ENCODE measurements at regions not wholly inside any gene's neighbourhood (a gene's known extent, or its start where the extent isn't known, plus 50 kb on each side); places are given as distances from the start of the nearest gene placed in this dataset.

DNA sequence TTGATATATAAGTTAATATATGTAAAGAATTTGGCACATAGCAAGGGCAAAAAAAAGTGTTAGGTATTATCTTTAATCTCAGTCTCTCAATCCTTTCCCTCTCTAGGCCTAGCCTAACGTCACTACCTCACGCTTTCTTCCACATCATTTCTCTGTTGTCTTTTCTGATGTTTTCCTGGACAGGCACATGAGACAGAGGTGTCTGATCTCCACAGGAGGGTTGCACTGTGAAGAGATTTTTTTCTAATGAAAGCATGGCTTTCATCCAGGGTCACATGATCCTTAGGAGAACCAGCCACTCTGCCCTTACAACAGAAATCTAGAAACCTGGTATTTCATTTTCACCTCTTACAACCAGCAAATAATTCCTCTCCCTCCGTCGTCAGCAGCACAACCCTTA lies 1268.3 kb downstream of the XPNPEP1 start:
- H3K36me3 ChIP-seq (ENCODE audit: control insufficient read depth, insufficient read depth, low read length): no peaks in the 10 kb centered on the region
- DNase-seq (ENCODE audit: low read depth in 4 of 6, low spot score in 6 of 6): peak in 1 of 6 donors; percentile 13
- H3K9me3 ChIP-seq (ENCODE audit: control insufficient read depth, insufficient read depth, low read length): no peaks in the 10 kb centered on the region
- no peaks in the 10 kb centered on the region for H3K27me3 ChIP-seq (ENCODE audit: control insufficient read depth, insufficient read depth, low read length)
- H3K27ac ChIP-seq (ENCODE audit: low read depth, low read length): no peak overlapping the region
- no peaks in the 10 kb centered on the region for H3K4me1 ChIP-seq (ENCODE audit: control insufficient read depth, insufficient read depth, low read length)
- no CpG with 5 or more reads among the region's 4 CpGs for WGBS (ENCODE audit: insufficient coverage)
- no peak overlapping the region for H3K4me3 ChIP-seq (ENCODE audit: low read depth, low read length)

DNA sequence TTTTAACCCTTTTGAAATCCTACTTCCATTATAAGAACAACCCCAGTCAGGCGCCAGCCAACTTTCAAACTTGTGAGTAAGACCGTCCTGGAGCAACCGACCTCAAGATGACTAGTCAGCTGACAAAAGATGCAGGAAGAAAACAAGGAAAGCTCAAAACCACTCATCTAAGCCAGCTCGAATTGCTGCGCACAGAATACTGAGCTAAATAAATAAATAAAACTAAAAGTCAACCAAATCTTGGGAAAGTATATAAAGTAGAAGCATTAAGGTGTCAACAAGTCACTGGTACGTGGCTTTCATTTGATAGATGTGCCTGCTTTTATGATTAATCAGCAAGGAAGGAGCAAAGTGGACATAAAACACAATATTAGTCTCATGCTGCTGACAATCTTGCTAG lies 1269.8 kb downstream of the XPNPEP1 start:
- Histone ChIP-seq H3K9me3 (ENCODE audit: control insufficient read depth, insufficient read depth, low read length) (no peaks in the 10 kb centered on the region), H3K4me1 (ENCODE audit: control insufficient read depth, insufficient read depth, low read length) (no peaks in the 10 kb centered on the region), H3K4me3 (ENCODE audit: low read depth, low read length) (no peak overlapping the region), H3K27ac (ENCODE audit: low read depth, low read length) (no peak overlapping the region), H3K36me3 (ENCODE audit: control insufficient read depth, insufficient read depth, low read length) (no peaks in the 10 kb centered on the region), H3K27me3 (ENCODE audit: control insufficient read depth, insufficient read depth, low read length) (no peaks in the 10 kb centered on the region)
- 88% methylated on average over 4 of the region's 6 CpGs for WGBS (ENCODE audit: insufficient coverage)
- DNase-seq (ENCODE audit: low read depth in 4 of 6, low spot score in 6 of 6): peak in 1 of 6 donors; percentile 7

DNA sequence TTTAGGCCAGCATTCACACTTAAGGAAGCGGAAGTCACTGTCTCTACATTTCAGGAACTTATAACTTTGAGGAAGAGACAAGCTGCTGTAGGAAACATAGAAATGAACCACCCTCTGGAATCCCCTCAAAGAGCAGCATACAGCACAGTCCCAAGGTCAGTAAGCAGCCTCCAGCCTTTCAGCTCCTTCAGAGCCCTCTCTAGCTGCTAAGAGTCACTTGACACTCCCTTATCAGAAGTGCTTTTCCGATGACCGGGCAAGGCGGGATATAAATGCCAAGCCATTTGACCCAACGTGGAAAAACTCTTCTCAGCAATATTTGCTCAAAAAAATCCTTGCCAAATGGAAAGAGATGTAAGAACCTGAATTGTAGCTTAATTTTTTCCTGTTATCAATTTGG lies 1284.3 kb downstream of the XPNPEP1 start:
- Histone ChIP-seq H3K4me1 (ENCODE audit: control insufficient read depth, insufficient read depth, low read length) (no peaks in the 10 kb centered on the region), H3K9me3 (ENCODE audit: control insufficient read depth, insufficient read depth, low read length) (no peaks in the 10 kb centered on the region), H3K27ac (ENCODE audit: low read depth, low read length) (no peak overlapping the region), H3K4me3 (ENCODE audit: low read depth, low read length) (no peak overlapping the region), H3K27me3 (ENCODE audit: control insufficient read depth, insufficient read depth, low read length) (no peaks in the 10 kb centered on the region), H3K36me3 (ENCODE audit: control insufficient read depth, insufficient read depth, low read length) (no peaks in the 10 kb centered on the region)
- 100% methylated on average over 1 of the region's 5 CpGs for WGBS (ENCODE audit: insufficient coverage)
- DNase-seq (ENCODE audit: low read depth in 4 of 6, low spot score in 6 of 6): no peak

DNA sequence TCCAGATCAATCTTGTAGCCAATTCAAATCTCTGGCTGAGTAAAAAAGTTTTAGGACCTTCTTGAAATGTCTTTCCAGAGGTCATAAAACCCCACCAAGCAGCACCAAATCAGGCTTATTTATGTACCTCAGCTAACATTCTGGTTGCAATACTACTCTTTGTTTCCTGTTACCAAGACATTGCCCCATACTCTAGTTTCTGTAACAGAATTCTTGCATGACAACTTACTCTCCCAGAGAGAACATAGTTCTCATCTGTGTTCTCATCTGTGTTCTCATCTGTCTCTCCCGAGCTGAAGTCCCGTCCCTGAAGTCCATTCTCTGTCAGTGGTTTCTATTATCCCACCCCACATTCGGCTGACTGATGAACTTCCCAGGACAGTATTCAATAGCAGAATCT lies 1285.1 kb downstream of the XPNPEP1 start:
- 78% methylated on average over 1 of the region's 3 CpGs for WGBS (ENCODE audit: insufficient coverage)
- Histone ChIP-seq H3K4me1 (ENCODE audit: control insufficient read depth, insufficient read depth, low read length) (no peaks in the 10 kb centered on the region), H3K9me3 (ENCODE audit: control insufficient read depth, insufficient read depth, low read length) (no peaks in the 10 kb centered on the region)

DNA sequence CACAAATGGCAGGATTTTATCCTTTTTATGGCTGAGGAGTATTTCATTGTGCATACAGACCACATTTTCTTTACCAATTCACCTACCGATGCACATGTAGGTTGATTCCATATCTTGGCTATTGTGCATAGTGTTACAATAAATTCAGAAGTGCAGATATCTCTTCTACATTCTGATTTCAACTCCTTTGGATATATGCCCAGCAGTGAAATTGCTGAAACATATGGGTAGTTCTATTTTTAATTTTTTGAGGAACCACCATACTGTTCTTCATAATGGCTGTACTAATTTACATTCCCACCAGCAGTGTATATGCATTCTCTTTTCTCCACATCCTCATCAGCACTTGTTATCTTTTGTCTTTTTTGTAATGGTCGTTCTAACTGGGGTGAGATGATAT lies 1290.3 kb downstream of the XPNPEP1 start:
- no CpG with 5 or more reads among the region's 2 CpGs for WGBS (ENCODE audit: insufficient coverage)
- Histone ChIP-seq H3K4me3 (ENCODE audit: low read depth, low read length) (no peak overlapping the region), H3K27ac (ENCODE audit: low read depth, low read length) (no peak overlapping the region), H3K27me3 (ENCODE audit: control insufficient read depth, insufficient read depth, low read length) (no peaks in the 10 kb centered on the region), H3K9me3 (ENCODE audit: control insufficient read depth, insufficient read depth, low read length) (no peaks in the 10 kb centered on the region), H3K36me3 (ENCODE audit: control insufficient read depth, insufficient read depth, low read length) (no peaks in the 10 kb centered on the region), H3K4me1 (ENCODE audit: control insufficient read depth, insufficient read depth, low read length) (no peaks in the 10 kb centered on the region)
- peak in 1 of 6 donors; percentile 52 for DNase-seq (ENCODE audit: low read depth in 4 of 6, low spot score in 6 of 6)

More for the DNA sequence above, 1285.1 kb downstream of the XPNPEP1 start:
- DNase-seq (ENCODE audit: low read depth in 4 of 6, low spot score in 6 of 6): no peak
- H3K27me3 ChIP-seq (ENCODE audit: control insufficient read depth, insufficient read depth, low read length): no peaks in the 10 kb centered on the region
- H3K4me3 ChIP-seq (ENCODE audit: low read depth, low read length): no peak overlapping the region
- H3K36me3 ChIP-seq (ENCODE audit: control insufficient read depth, insufficient read depth, low read length): no peaks in the 10 kb centered on the region
- H3K27ac ChIP-seq (ENCODE audit: low read depth, low read length): no peak overlapping the region

DNA sequence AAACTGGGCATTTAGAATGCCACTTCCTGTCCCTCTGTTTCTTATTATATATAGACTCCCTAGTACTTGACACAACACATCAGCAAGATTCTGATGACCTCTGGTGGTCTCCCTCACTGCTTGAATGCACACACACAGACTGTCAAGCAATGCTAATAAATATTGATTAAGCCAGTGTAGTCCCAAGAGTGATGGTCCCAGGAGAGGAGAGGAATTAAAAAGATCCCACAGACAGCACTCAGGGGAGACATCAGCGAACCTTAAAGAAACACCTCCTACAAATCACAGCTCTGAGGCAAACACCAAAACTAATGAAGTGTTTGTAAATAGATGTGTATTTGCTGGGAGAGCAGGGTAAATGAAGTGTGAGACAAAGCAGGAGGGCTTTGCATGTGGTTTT lies 1291.2 kb downstream of the XPNPEP1 start:
- DNase-seq (ENCODE audit: low read depth in 4 of 6, low spot score in 6 of 6): peak in 2 of 6 donors; percentile 11 to 80
- Histone ChIP-seq H3K4me3 (ENCODE audit: low read depth, low read length) (no peak overlapping the region), H3K36me3 (ENCODE audit: control insufficient read depth, insufficient read depth, low read length) (no peaks in the 10 kb centered on the region), H3K27ac (ENCODE audit: low read depth, low read length) (no peak overlapping the region), H3K4me1 (ENCODE audit: control insufficient read depth, insufficient read depth, low read length) (no peaks in the 10 kb centered on the region), H3K27me3 (ENCODE audit: control insufficient read depth, insufficient read depth, low read length) (no peaks in the 10 kb centered on the region), H3K9me3 (ENCODE audit: control insufficient read depth, insufficient read depth, low read length) (no peaks in the 10 kb centered on the region)
- WGBS (ENCODE audit: insufficient coverage): no CpG with 5 or more reads among the region's 1 CpG

DNA sequence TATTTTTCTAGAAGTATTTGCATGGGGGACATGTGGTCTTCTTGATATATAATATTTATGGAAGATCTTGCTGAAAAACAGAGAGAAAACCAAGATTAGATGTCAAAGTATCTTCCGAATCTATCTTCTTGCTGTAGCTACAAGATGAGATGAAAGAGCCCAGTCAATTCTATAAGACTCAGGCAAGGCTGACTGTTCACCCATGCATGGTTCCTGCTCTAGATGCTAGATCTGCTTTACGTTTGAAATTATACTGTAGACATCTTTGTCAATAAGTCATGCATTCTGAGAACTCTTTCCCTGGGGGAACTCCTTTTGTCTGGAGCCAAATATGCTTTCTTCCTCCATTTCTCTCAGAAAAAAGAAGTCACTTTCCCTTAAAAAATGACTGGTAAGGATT lies 1292.0 kb downstream of the XPNPEP1 start:
- Histone ChIP-seq H3K27me3 (ENCODE audit: control insufficient read depth, insufficient read depth, low read length) (no peaks in the 10 kb centered on the region), H3K4me3 (ENCODE audit: low read depth, low read length) (no peak overlapping the region), H3K36me3 (ENCODE audit: control insufficient read depth, insufficient read depth, low read length) (no peaks in the 10 kb centered on the region), H3K4me1 (ENCODE audit: control insufficient read depth, insufficient read depth, low read length) (no peaks in the 10 kb centered on the region), H3K27ac (ENCODE audit: low read depth, low read length) (no peak overlapping the region), H3K9me3 (ENCODE audit: control insufficient read depth, insufficient read depth, low read length) (no peaks in the 10 kb centered on the region)
- WGBS (ENCODE audit: insufficient coverage): 100% methylated on average over 1 of the region's 2 CpGs
- DNase-seq (ENCODE audit: low read depth in 4 of 6, low spot score in 6 of 6): no peak

DNA sequence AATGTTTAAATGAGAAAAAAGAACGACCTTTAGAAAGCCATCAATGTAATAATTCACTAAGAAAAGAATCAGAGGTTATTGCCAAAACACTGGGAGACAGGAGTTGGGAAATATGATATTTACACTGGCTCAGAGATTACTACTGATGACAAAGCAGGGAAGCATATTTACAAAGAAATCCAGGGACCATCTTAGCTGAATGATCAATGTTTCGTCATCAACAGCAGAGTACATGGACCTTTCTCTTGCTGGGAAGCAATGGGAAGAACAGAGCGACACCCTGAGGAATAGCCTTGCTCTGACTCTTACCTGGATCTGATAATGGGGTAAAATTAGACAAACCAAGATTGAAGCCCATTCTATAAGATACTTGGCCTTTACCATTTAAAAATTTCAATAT lies 1293.5 kb downstream of the XPNPEP1 start:
- H3K4me3 ChIP-seq (ENCODE audit: low read depth, low read length): no peak overlapping the region
- no peak for DNase-seq (ENCODE audit: low read depth in 4 of 6, low spot score in 6 of 6)
- H3K27me3 ChIP-seq (ENCODE audit: control insufficient read depth, insufficient read depth, low read length): no peaks in the 10 kb centered on the region
- WGBS (ENCODE audit: insufficient coverage): 100% methylated on average over 1 of the region's 3 CpGs
- no peaks in the 10 kb centered on the region for H3K4me1 ChIP-seq (ENCODE audit: control insufficient read depth, insufficient read depth, low read length)
- no peaks in the 10 kb centered on the region for H3K9me3 ChIP-seq (ENCODE audit: control insufficient read depth, insufficient read depth, low read length)
- H3K36me3 ChIP-seq (ENCODE audit: control insufficient read depth, insufficient read depth, low read length): no peaks in the 10 kb centered on the region
- no peak overlapping the region for H3K27ac ChIP-seq (ENCODE audit: low read depth, low read length)

DNA sequence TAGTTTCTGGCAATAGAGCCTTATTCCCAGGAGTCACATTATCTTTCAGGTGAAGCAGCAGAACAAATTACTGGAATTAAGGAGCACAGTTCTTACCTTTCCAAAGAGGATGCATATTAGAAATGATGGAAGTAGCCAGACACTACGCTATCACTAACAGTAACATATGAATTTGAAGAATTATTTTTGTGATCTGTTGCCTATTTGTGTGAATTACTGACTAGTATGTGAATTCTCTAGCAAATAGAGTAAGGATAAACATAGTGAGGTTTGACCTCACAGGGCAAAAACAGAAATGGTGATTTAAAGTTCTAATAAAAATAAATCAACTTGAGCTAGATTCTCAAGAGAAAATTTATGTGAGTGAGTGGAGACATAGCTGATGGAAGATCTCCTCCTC lies 1299.3 kb downstream of the XPNPEP1 start:
- no peak overlapping the region for H3K4me3 ChIP-seq (ENCODE audit: low read depth, low read length)
- H3K27me3 ChIP-seq (ENCODE audit: control insufficient read depth, insufficient read depth, low read length): no peaks in the 10 kb centered on the region
- no peaks in the 10 kb centered on the region for H3K36me3 ChIP-seq (ENCODE audit: control insufficient read depth, insufficient read depth, low read length)
- no CpG with 5 or more reads among the region's 1 CpG for WGBS (ENCODE audit: insufficient coverage)
- no peaks in the 10 kb centered on the region for H3K4me1 ChIP-seq (ENCODE audit: control insufficient read depth, insufficient read depth, low read length)
- no peak overlapping the region for H3K27ac ChIP-seq (ENCODE audit: low read depth, low read length)
- H3K9me3 ChIP-seq (ENCODE audit: control insufficient read depth, insufficient read depth, low read length): no peaks in the 10 kb centered on the region
- DNase-seq (ENCODE audit: low read depth in 4 of 6, low spot score in 6 of 6): peak in 1 of 6 donors; percentile 31

DNA sequence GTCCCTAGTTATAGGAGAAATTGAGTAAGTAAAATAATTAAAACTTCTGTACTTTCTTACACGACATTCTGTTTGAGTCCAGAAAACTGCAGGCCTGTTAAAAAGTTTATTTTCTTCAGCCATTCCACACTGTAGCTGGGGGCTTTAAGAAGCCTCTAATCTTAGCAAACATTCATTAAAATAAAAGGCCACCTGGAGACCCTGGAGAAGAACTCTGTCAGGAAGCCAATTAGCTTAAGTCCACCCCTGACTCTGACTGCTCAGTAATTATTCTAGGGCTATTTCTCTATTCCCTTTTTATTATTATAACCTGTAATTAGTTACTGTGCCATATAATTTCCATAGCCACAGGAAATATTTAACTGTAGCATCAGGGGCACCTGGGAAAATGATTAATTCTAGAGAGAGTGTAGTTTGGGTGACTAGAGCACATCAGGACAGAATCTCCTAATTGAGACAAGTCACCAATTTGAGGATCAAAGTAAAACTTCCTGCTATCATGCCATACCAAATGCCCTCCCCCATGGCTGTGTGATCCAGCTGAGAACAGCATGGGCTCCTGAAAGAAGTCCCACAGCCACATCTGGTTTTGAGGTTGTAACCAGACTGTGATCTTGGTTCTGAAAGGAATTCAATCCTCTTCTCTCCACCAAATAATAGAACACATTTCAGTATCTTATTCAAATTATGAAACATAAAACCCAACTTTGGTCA lies 1302.3 kb downstream of the XPNPEP1 start:
- Histone ChIP-seq H3K4me1 (ENCODE audit: control insufficient read depth, insufficient read depth, low read length) (no peaks in the 10 kb centered on the region), H3K27ac (ENCODE audit: low read depth, low read length) (no peak overlapping the region), H3K36me3 (ENCODE audit: control insufficient read depth, insufficient read depth, low read length) (no peaks in the 10 kb centered on the region), H3K27me3 (ENCODE audit: control insufficient read depth, insufficient read depth, low read length) (no peaks in the 10 kb centered on the region), H3K9me3 (ENCODE audit: control insufficient read depth, insufficient read depth, low read length) (no peaks in the 10 kb centered on the region), H3K4me3 (ENCODE audit: low read depth, low read length) (no peak overlapping the region)
- DNase-seq (ENCODE audit: low read depth in 4 of 6, low spot score in 6 of 6): peak in 3 of 6 donors; percentile 5 to 74 (median 13)
- WGBS (ENCODE audit: insufficient coverage): 20% methylated on average over 1 of the region's 1 CpG
